Stomach (tissue), 4 donors: ENCODE measurements at regions not wholly inside any gene's neighbourhood (a gene's known extent, or its start where the extent isn't known, plus 50 kb on each side); places are given as distances from the start of the nearest gene placed in this dataset.

Source experiments
- CTCF ChIP-seq, 7 experiments: fragments of 450-650 bp in 4 of 7; fragments of 200-600 bp in 3 of 7; sonication (generic) in 3 of 7; IDR thresholded peaks; one replicate each; pipeline ENCODE4 v1.5.1; 2016 to 2019; ENCODE audit warnings: antibody characterized with exemption in 7 of 7, control low read depth in 2 of 7, mild to moderate bottlenecking in 1 of 7
- EP300 ChIP-seq: sonication (generic); formaldehyde crosslinking; IDR thresholded peaks from one replicate; pipeline ENCODE4 v1.6.1; 2017; ENCODE audit warnings: antibody characterized with exemption
- POLR2AphosphoS5 ChIP-seq, 3 donors: sonication (generic); formaldehyde crosslinking; IDR thresholded peaks; one replicate each; pipeline ENCODE4 v1.6.1; 2016; ENCODE audit warnings: antibody characterized with exemption in 3 of 3

GRCh38 chr3:126262227-126262626 lies 81.8 kb upstream of the ALDH1L1 start:
- TF ChIP-seq POLR2AphosphoS5 (IDR thresholded peaks at IDR 0.05) = no peak
- TF ChIP-seq CTCF (IDR thresholded peaks at IDR 0.05) = no peak
- TF ChIP-seq EP300 = no peak
